Cerebellar cortex (tissue), 1 donor: ENCODE measurements at regions not wholly inside any gene's neighbourhood (a gene's known extent, or its start where the extent isn't known, plus 50 kb on each side); places are given as distances from the start of the nearest gene placed in this dataset.

ENCODE experiments used
- DNase-seq: peaks from one replicate; pipeline ENCODE4 v3.0.0-alpha.2; 2015; ENCODE audit warnings: low spot score

- no peak for DNase-seq
Measured at GRCh38 chr6:95780037-95780436, 202.7 kb downstream of the MANEA start.

DNA sequence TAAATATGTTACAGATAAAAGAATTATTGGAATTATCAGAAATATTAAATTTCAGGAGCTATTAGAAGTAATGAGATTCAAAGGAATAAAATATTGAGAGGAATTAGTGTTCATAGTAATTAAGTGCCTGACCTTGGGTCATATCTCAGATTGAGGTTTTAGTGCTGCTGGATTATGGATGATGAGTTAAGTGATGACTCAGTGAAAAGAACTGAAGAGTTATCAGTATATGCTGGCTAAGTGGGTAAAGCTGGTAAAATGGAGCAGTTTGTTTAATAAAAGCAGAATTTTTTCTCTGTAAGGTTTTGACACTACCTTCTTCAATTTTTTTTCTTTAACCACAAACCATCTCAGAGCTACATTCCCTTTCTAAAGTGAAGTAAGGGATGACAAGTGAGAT, 206.7 kb downstream of the MANEA start:
- no peak for DNase-seq

GRCh38 chr6:95784869-95785268, 207.5 kb downstream of the MANEA start:
- no peak for DNase-seq

- DNase-seq = no peak
Measured at GRCh38 chr6:95785785-95786184, 208.4 kb downstream of the MANEA start.

DNA sequence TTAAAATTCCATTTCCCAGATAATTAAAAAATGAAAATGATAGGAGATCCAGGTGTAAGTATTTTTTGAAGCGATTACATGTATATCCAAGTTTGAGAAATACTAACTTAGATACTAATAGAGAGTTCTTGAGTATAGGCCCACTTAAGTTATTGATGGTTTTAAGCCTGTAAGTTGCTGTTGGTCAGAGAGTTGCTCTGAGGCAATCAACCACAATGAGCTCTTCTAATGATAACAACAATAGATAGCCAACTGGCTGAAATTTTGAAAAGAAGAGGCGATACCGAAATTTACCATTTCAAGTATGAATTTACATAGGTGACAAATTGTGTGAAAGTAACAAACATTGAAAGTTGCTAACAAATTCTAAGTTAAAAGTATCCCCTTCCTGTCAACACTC, 209.5 kb downstream of the MANEA start:
- no peak for DNase-seq

GRCh38 chr6:95790787-95791186, 213.5 kb downstream of the MANEA start:
- DNase-seq = no peak

DNA sequence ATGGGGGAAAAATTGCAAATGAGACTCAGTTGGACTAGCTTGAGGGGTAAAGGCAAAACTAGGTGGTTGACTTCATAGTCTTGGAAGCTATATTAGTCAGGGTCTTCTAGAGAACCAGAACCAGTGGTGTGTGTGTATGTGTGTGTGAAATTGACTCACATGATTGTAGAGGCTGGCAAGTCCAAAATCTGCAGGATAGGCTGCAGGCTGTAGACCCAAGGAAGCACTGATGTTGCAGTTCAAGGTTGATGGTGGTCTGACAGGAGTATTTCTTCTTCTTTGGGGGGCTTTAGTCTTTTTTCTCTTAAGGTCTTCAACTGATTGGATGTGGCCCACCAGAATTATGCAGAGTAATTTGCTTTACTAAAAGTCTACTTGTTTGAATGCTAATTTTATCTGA, 217.4 kb downstream of the MANEA start:
- DNase-seq = no peak

GRCh38 chr6:95795927-95796326, 218.6 kb downstream of the MANEA start:
- no peak for DNase-seq

GRCh38 chr6:95797054-95797453, 218.7 kb upstream of the FUT9 start:
- no peak for DNase-seq

DNA sequence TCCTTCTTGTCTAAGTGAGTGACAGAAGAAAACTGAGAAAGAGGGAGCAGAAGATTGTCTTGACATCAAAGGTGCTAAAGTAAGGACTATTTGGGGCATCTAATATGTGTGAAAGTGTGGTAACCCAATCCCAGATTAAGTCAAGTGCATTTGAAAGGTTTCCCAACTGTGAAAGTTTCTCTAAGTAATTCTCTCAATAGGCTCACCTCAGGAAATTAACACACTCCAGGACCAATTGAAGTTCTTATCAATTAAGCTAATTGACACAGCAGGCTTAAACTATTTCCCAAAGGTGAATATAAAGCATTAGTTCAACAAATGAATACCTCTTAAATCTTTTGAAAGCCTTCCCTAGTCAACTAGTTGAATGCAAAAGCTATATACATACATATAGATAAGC, 212.8 kb upstream of the FUT9 start:
- DNase-seq = no peak

DNA sequence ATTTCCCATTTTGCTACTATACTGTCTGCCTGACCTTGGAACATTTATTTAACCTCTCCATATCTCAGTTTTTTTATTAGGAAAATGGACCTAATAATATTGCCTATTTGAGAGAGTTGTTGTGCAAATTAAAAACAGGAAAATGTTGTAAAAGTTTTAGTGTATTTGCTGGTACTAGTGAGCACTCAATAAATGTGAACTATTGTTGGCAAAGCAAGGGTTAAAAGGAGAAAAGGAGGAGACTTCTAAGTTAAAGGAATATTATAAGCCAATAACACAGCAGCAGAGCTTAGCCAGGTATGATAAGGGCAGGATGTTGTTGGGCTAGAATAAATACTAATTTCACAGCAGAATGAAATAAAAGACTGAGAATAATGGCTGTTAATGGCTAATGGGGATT, 211.9 kb upstream of the FUT9 start:
- DNase-seq = no peak

DNA sequence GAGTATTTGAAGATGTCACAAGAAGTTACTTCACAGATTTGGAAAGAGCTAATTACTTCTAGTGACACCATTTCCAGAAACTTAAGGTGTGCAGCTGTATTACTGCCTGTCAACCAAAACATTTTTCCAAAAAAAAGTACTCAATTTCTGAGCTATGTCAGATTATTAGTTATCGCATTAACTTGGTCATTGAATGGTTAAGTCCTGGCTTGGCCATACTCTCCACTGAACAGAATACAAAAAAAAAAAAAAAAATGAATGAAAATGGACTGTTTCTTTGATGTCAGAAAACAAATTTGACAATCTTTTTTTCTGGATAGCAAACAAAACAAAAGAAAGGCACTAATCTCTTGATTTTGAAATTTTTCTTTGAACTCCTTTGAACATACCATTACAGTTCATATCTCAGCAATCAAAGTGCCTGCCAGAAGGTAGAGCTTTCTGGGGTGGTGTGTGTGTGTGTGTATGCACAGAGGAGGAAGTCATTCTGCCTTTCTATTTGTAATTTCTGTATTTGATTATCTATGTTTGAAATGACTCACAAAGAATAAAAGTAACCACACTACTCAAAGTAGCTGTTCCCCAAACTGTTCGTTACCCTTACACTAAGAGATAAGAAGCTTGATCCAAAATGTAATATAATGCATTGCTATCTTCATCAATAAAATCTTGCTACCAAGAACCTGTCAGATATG, 210.8 kb upstream of the FUT9 start:
- DNase-seq = no peak

DNA sequence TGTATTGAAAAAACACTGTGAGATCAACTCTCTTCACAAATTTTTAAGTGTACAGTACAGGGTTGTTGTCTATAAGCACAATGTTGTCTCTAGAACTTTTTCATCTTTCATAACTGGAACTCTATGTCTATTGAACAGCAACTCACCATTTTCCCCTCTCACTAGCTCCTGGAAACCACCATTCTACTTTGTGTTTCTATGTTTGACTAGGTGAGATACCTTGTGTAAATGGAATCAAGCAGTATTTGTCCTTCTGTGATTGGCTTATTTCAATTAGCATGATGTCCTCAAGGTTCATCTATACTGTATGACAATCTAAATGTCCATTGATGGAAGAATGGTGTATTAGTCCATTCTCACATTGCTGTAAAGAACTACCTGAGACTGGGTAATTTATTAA, 210.1 kb upstream of the FUT9 start:
- DNase-seq = no peak

DNA sequence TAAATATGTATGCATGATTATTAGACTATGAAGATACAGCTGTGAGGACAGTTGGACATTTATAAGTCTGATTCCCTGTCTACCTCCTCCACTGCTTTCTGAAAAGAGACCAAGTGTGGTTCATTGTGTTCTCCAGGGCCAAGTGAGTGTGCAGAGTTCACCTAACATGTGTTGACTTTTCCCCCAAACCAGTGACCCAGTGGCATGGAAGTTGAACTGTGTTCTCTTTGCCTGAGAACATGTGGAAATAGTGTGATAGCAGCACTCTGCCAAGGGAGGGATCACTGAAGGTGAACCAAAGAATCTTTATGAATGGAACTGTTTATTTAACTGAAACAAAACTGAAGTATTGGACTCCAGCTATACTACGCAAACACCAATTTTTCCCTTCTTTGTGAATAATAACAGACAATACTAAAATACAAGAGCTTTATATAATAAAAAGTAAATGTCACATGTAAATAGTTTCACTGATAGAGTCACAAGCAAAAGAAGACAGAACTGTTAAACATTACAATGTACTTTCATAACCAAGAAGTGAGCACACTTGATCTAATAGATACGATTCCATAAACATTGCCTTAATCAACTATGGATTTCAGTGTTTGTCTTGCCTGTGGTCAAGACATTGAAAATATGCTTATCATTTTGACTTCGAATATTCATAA, 200.3 kb upstream of the FUT9 start:
- no peak for DNase-seq

DNA sequence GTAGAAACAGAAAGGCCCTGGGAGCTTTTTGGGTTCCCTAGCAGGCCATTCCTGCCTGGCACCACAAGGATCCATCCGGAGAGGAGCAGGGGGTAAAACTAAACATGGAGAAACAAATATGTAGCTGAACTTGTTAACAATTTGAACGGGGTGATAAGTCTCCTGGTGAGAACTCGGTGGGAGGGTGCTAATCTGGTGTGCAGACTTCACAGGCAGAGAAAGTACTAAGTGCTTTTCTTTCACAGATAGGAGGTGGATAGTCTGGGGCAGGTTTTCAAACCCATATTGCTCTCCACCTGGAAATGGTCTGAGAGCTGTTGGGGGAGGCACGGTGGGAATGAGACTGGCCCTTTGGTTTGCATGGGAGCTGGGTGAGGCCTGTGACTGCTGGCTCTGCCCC, 196.3 kb upstream of the FUT9 start:
- DNase-seq = no peak

GRCh38 chr6:95819939-95820338, 195.8 kb upstream of the FUT9 start:
- DNase-seq = no peak

GRCh38 chr6:95830859-95831557, 184.8 kb upstream of the FUT9 start:
- DNase-seq = no peak

DNA sequence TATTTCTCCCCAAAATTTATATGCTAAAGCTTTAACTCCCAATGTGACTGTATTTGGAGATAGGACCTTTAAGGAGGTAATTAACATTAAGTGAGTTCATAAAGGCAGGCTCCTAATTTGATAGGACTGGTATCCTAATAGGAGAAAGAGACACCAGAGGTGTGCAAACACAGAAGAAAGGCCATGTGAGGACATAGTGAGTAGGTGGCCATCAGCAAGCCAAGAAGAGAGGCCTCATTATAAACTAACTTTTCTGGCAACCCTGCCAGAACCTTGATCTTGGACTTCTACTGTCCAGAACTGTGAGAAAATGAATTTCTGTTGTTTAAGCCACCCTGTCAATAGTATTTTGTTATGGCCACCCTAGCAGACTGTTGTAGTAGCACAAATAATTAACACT, 177.9 kb upstream of the FUT9 start:
- DNase-seq = no peak

DNA sequence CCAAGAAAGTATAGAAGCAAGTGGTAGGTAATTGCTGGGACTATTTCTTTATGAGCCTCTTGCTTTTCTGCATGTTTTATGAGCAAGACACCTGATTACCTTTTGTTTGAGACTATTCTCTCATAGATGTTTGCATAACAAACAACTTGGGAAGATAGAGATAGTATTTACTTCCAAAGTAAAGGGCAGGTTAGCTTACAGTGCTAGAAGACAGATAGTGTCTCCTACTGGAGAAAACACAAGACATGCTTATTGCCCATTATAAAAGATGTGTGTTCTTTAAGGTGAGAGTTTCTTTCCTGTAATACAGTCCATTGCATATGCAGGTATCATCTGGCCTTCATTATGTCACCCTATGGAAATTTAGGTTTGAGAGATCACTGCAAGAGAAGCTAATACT, 174.2 kb upstream of the FUT9 start:
- no peak for DNase-seq

DNA sequence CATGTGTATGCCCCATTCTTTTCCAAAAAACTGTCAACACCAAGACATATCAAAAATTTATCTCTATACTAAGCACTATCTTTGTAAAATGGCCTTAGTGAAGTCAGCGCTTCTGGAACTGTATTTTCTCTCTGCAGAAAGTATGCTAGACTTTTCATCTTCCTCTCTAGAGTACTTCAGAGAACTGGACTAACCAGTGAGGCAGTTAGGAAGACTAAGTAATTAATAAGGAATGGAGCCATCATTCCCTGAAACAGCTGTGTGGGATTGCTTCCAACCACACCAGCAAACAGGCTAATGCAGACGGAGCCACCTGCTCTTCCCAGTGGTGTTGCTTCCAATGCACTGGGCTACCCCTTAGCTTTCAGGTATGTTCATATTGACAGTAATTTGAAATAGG, 169.1 kb upstream of the FUT9 start:
- no peak for DNase-seq

DNA sequence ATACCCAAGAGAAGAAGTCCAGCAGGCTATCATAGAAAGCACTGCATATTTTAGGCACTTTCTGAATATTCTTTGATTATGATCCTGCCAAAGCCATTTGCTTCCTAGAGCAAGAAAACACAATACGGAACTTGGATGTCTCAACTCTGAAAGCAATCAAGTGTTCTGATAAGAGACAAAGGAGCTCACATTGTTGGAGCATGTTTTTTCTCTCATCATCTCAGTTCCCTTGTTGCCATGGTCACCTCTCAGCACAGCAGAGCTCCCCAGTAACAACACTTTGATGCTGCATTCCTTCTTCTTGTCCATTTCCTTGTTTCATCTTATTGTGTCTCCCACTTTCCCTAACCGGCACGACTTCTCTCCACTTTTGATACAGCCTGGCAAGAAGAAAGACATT, 168.7 kb upstream of the FUT9 start:
- DNase-seq = no peak

DNA sequence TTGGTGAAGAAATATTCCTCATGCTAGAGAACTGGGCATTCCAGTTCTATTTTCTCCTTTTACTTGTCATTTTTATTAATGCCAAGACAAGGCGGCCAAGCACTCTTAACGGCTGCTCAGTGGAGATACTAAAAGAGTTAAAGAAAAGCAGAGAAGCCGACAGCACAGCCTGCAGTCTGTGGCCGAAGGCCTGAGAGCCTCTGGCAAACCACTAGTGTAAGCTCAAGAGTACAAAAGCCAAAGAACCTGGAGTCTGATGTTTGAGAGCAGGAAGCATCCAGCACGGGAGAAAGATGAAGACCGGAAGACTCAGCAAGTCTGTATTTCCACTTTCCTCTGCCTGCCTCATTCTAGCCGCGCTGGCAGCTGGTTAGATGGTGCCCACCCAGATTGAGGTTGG, 167.1 kb upstream of the FUT9 start:
- no peak for DNase-seq

- DNase-seq = no peak
Measured at GRCh38 chr6:95856876-95857364, 158.9 kb upstream of the FUT9 start.
